ENCODE measurements at regions not wholly inside any gene's neighbourhood (a gene's known extent, or its start where the extent isn't known, plus 50 kb on each side); places are given as distances from the start of the nearest gene placed in this dataset.

DNA sequence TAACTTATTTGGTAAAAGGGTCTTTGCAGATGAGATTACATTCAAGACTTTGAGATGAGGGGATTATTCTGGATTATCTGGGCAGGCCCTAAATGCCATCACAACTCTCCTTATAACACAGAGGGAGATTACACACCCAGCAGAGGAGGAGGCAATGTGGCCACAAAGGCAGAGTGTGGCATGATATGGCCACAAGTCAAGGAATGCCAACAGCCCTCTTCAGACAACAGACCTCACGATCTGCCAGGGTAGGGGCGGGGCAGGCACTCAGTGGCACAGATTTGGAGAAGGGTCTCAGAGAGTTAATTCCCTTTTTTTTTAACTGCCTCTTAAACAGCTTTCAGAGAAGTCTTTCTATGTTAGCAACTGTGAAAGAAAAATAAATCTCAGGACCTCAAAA lies 96.9 kb downstream of the CYP26B1 start:
- TF ChIP-seq, protein P1, sequence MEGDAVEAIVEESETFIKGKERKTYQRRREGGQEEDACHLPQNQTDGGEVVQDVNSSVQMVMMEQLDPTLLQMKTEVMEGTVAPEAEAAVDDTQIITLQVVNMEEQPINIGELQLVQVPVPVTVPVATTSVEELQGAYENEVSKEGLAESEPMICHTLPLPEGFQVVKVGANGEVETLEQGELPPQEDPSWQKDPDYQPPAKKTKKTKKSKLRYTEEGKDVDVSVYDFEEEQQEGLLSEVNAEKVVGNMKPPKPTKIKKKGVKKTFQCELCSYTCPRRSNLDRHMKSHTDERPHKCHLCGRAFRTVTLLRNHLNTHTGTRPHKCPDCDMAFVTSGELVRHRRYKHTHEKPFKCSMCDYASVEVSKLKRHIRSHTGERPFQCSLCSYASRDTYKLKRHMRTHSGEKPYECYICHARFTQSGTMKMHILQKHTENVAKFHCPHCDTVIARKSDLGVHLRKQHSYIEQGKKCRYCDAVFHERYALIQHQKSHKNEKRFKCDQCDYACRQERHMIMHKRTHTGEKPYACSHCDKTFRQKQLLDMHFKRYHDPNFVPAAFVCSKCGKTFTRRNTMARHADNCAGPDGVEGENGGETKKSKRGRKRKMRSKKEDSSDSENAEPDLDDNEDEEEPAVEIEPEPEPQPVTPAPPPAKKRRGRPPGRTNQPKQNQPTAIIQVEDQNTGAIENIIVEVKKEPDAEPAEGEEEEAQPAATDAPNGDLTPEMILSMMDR (IDR thresholded peaks at IDR 0.05; ENCODE audit: low read depth, low read length, missing control alignments) = no peak
- no peak for DNase-seq (ENCODE audit: low read depth)
- H3K4me3 ChIP-seq (ENCODE audit: low read depth, low read length) = no peak overlapping the region

DNA sequence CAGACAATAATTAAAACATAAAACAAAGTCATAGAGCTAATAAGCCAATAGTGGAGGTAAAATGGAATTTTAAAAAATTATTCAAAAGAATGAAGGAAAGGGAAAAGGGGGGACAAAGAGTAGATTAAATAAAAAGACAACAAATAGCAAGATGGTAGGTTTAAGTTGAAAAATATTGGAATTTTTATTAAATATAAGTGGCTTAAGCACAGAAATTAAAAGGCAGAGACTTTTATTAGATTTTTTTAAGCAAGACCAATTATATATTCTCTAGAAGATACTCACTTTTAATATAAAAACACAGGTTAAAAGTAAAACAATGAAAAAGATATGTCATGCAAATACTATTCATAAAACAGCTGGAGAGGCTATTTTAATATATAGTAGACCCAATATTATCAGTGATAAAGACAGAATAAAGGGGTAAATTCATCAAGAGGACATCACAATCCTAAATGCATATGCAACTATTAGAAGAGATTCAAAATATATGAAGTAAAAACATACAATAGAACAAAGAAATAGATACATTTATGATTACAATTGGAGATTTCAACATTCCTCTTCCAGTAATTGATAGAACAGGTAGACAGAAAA lies 98.7 kb downstream of the CYP26B1 start:
- no peak overlapping the region for H3K4me3 ChIP-seq (ENCODE audit: low read depth, low read length)
- no peak for DNase-seq (ENCODE audit: low read depth)
- TF ChIP-seq, protein P1 (IDR thresholded peaks at IDR 0.05; ENCODE audit: low read depth, low read length, missing control alignments) = no peak

DNA sequence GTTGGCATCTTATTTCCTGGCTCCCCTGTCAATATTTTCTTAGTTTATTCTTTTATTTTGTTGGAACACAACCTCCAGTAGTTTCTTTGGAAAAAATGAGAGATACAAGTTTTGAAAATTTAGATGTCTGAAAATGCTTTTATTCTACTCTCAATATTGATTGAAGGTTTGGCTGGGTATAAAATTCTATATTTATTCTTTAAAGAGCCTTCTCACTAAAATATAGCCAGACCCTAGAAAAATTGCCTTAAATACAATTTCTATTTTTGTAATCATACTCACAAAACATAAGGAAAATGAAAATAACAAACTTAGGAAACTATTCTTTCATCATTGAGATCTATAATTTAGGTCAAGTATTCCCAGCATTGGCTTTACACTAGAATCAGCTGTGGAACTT lies 103.7 kb downstream of the CYP26B1 start:
- TF ChIP-seq, protein P1 (IDR thresholded peaks at IDR 0.05; ENCODE audit: low read depth, low read length, missing control alignments) = no peak
- H3K4me3 ChIP-seq (ENCODE audit: low read depth, low read length) = no peak overlapping the region

DNA sequence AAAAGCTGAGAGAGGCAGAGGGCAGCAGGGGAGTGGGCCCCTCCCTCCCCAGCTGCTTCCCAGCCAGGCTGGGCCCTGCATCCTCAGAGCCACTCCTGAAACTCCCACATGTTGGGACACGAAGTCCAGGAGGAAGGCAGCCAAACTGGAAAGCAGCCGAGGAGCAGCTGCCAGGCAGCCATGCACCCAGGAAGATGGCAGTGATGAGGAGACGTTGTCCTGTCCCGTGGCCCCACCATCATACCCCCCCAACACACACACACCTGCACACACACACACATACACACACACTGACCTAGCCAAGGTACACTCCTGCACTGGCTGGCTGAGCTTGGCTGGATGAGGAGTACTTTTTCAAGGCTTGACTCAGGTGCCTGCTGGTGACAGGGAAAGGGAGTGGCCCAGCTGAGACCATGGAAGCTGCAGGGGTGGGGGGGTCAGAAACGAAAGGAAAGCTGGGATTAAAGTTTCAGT lies 106.0 kb downstream of the CYP26B1 start:
- TF ChIP-seq, protein P1 (IDR thresholded peaks at IDR 0.05; ENCODE audit: low read depth, low read length, missing control alignments) = no peak
- DNase-seq (ENCODE audit: low read depth) = no peak
- H3K4me3 ChIP-seq (ENCODE audit: low read depth, low read length) = no peak overlapping the region

More for the DNA sequence above, 103.7 kb downstream of the CYP26B1 start:
- no peak for DNase-seq (ENCODE audit: low read depth)

GRCh38 chr2:72040629-72041571 lies 106.8 kb downstream of the CYP26B1 start:
- DNase-seq (ENCODE audit: low read depth) = no peak
- H3K4me3 ChIP-seq (ENCODE audit: low read depth, low read length) = no peak overlapping the region
- TF ChIP-seq, protein P1 (IDR thresholded peaks at IDR 0.05; ENCODE audit: low read depth, low read length, missing control alignments) = no peak

- TF ChIP-seq, protein P1 (IDR thresholded peaks at IDR 0.05; ENCODE audit: low read depth, low read length, missing control alignments) = no peak
Observed at GRCh38 chr2:72038524-72038923, 109.1 kb downstream of the CYP26B1 start.

More at GRCh38 chr2:72038524-72038923, 109.1 kb downstream of the CYP26B1 start:
- no peak overlapping the region for H3K4me3 ChIP-seq (ENCODE audit: low read depth, low read length)
- no peak for DNase-seq (ENCODE audit: low read depth)
